Sciatic nerve (tissue), 2 donors: ENCODE measurements at regions not wholly inside any gene's neighbourhood (a gene's known extent, or its start where the extent isn't known, plus 50 kb on each side); places are given as distances from the start of the nearest gene placed in this dataset.

Source experiments
- ATAC-seq: fragments of 200-7000 bp; cut with Tn5 transposase; one replicate; pipeline ENCODE4 v1.9.1; 2020; ENCODE audit warnings: mild to moderate bottlenecking, moderate library complexity
- DNase-seq: peaks from one replicate; pipeline ENCODE4 v3.0.0-alpha.2; 2020; ENCODE audit warnings: low spot score
- intact Hi-C: fragments of 100-400 bp; cut with DNase I; formaldehyde crosslinking; loops from one replicate; pipeline ENCODE4 v1.14.2; 2022
- donor health status: DM: no; HTN: no; CAD: no.
- donor health status: DM: no; HTN: no; CAD: no.

GRCh38 chr14:27050208-27050607 lies 452.4 kb upstream of the NOVA1 start:
- intact Hi-C loops: no loop called here
- ATAC-seq: no peak

GRCh38 chr14:27056586-27056985 lies 458.8 kb upstream of the NOVA1 start:
- ATAC-seq (no peak), DNase-seq (no peak)
- intact Hi-C loops: no loop called here

More at GRCh38 chr14:27050208-27050607, 452.4 kb upstream of the NOVA1 start:
- DNase-seq: no peak

- ATAC-seq (no peak), DNase-seq (no peak)
- intact Hi-C loops: no loop called here
Observed at GRCh38 chr14:27061299-27061698, 463.5 kb upstream of the NOVA1 start.

DNA sequence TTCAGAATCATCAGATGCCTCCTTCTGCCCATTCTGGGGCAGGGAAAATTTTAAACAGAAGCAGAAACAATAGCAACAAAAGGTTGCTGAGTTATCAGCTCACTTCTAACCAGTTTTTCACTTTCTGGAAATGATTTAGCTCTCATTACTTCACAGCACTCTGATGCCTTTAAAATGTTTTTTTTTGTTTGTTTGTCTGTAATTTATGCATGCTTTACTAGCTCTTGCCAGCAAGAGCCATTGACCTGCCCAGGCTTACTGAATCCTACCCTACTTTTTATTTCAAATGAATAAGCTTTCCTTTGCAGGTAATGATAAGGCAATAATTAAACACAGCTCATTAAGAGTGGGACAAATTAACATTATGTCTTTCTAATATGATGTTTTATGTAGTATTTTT lies 466.1 kb upstream of the NOVA1 start:
- intact Hi-C loops: no loop called here
- ATAC-seq (no peak), DNase-seq (no peak)

GRCh38 chr14:27065886-27066285 lies 468.1 kb upstream of the NOVA1 start:
- ATAC-seq (no peak), DNase-seq (no peak)
- intact Hi-C loops: no loop called here

DNA sequence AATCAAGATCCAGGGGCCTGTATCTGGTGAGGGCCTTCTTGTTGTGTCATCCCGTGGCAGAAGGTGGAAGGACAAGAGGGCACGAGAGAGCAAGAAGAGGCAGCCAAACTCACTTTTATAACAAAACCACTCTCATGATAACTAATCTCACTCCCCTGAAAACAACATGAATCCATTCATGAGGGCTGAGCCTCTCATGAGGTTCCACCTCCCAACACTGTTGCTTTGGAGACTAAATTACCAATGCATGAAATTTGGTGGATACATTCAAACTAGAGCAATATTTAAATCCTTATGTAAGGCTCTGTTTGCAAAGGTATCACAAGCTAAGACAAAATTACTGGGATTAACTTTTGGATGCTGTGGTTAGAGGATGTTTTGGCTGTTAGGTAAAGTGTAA lies 470.1 kb upstream of the NOVA1 start:
- no peak for ATAC-seq
- no peak for DNase-seq
- intact Hi-C loops: no loop called here

- no peak for DNase-seq
Observed at GRCh38 chr14:27072589-27072988, 474.8 kb upstream of the NOVA1 start.

GRCh38 chr14:27075503-27075902 lies 477.7 kb upstream of the NOVA1 start:
- DNase-seq (no peak), ATAC-seq (no peak)
- intact Hi-C loops: no loop called here

More at GRCh38 chr14:27072589-27072988, 474.8 kb upstream of the NOVA1 start:
- intact Hi-C loops: no loop called here
- ATAC-seq: no peak

DNA sequence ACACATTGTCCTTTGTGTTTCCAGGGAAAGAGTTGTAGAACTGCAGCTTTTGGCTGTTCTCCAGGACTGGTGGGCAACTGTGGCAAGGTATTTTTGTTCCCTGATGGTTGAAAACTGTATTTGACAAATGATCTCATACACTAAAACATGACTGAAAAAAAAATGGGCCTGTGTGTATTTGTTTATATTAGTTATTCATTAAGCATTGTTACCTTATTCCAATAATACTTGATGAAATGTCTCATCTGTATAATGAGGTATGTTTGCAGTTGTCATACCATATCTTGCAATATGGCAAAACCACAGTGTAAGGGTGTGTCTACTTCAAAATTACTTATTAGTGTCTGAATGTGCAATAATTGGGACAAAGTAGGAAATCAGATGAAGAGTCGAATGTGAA lies 479.4 kb upstream of the NOVA1 start:
- intact Hi-C loops: no loop called here
- no peak for ATAC-seq

DNA sequence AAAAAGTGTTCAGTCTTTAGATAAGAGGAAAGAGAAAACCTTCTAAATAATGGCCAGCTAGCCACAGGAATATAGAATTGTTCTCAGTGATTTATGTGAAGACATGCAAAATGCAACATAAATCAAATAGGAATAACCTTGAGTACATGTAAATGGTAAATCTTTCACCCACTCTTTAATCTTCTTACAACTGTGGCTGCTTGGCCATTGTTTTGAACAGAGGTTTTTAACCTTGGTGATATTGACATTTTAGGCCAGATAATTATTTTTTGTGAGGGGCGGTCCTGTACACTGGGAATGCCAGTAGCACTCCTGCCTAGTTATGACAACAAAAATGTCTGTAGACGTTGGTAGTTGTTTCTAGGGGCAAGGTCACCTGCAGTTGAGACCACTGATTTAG lies 479.9 kb upstream of the NOVA1 start:
- DNase-seq: no peak
- intact Hi-C loops: no loop called here
- ATAC-seq: no peak

More for the DNA sequence above, 479.4 kb upstream of the NOVA1 start:
- DNase-seq: no peak

DNA sequence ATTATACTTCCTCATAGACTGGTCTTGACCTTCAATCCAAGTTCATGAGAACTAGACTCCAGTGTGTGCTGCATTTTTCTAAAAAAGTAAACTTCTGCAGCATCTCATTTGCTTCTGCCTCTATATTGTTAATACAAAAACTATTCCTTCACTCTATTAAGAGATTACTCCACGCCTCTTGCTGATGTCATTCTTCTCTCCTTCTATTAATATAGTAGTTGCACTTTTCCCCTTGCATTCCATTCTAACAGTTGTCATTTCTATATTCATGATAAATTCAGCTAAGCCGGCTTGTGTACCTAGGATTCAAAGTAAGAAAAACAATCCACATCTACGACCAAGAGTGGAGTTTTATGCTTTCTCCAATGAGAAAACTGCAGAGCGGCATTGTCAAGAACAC lies 480.4 kb upstream of the NOVA1 start:
- DNase-seq (no peak), ATAC-seq (no peak)
- intact Hi-C loops: no loop called here

GRCh38 chr14:27079716-27080115 lies 481.9 kb upstream of the NOVA1 start:
- ATAC-seq (no peak), DNase-seq (no peak)
- intact Hi-C loops: no loop called here

GRCh38 chr14:27085500-27085899 lies 487.7 kb upstream of the NOVA1 start:
- intact Hi-C loops: no loop called here
- DNase-seq (no peak), ATAC-seq (no peak)

DNA sequence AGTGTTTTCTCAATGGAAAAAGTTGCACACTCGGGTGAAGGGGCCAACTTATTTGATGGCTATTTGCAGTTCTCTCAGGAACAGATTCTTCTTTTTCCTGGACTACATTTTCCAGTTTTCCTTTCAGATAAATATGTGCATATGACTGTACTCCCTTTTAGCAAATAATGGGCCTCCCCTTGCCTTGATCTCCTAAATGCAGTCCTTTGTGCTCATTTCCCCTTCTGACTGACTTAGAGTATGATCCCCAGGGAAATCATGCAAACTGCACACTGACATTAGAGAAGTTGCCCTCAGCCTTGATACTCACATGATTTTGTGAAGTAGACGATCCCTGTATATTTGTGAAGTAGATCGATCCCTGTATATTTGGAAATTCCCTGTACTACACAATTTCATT lies 492.9 kb upstream of the NOVA1 start:
- DNase-seq (no peak), ATAC-seq (no peak)
- intact Hi-C loops: no loop called here

- no peak for DNase-seq
- no peak for ATAC-seq
- intact Hi-C loops: no loop called here
Observed at GRCh38 chr14:27091973-27092372, 494.1 kb upstream of the NOVA1 start.

GRCh38 chr14:27096091-27096490 lies 498.3 kb upstream of the NOVA1 start:
- no peak for ATAC-seq
- intact Hi-C loops: no loop called here

GRCh38 chr14:27098451-27098850 lies 500.6 kb upstream of the NOVA1 start:
- no peak for DNase-seq
- intact Hi-C loops: no loop called here

More at GRCh38 chr14:27096091-27096490, 498.3 kb upstream of the NOVA1 start:
- DNase-seq: no peak

GRCh38 chr14:27114180-27114579 lies 516.3 kb upstream of the NOVA1 start:
- no peak for DNase-seq
- ATAC-seq: no peak
- intact Hi-C loops: no loop called here

More at GRCh38 chr14:27098451-27098850, 500.6 kb upstream of the NOVA1 start:
- no peak for ATAC-seq

DNA sequence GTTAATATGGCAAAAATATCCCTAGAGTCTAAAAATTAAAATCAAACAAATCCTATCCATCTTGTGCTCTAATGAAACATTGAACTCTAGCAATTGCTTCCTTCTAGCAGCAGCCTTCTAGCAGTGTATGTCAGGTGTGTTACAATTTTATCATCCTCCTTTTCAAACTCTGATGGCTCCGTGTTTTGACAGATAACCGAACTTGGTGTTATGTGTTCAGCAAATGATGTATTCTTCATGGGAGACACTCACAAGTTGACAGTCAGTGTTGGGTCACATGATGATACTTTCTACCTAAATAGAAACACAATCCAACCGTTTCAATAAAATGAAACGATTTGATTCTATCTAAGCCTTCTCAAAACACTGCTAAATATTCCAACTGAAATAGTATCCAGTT lies 525.3 kb upstream of the NOVA1 start:
- intact Hi-C loops: no loop called here
- ATAC-seq (no peak), DNase-seq (no peak)

DNA sequence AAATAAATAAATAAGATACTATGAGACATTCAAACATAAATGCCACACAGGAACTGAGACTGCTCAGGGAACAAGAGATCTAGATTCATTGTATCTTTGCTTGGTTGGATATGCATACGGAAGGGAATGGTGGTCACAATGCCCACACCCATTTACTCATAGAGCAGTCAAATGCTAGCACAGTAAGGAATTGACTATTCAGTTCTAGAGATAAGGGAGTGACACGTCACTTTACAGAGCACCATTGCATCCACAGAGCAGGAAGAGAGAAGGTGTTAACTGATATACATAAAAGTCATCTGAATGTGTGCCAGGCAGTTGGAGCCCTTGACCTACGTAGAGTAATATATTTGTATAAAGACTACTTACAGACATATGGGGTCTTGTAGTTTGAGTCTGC lies 530.0 kb upstream of the NOVA1 start:
- DNase-seq: no peak
- intact Hi-C loops: no loop called here
- ATAC-seq: no peak

- intact Hi-C loops: no loop called here
- DNase-seq: no peak
- ATAC-seq: no peak
Observed at GRCh38 chr14:27134200-27134599, 536.4 kb upstream of the NOVA1 start.

GRCh38 chr14:27145170-27145569 lies 547.3 kb upstream of the NOVA1 start:
- DNase-seq (no peak), ATAC-seq (no peak)
- intact Hi-C loops: no loop called here
